DOHH2 (cell line): ENCODE measurements at regions not wholly inside any gene's neighbourhood (a gene's known extent, or its start where the extent isn't known, plus 50 kb on each side); places are given as distances from the start of the nearest gene placed in this dataset.

ENCODE experiments used
- H3F3A ChIP-seq: fragments of 200-600 bp; sonication (generic), shearing (Covaris generic); 2 replicates; pipeline ENCODE4 v1.6.0; 2016; ENCODE audit warnings: antibody characterized with exemption, mild to moderate bottlenecking; ENCODE audit not compliant: control insufficient read depth, insufficient read depth
- H3K27ac ChIP-seq: fragments of 200-600 bp; sonication (generic); 2 replicates; pipeline ENCODE4 v1.5.1; 2014; ENCODE audit warnings: low read depth, mild to moderate bottlenecking, low read length, moderate library complexity
- H3K27me3 ChIP-seq: fragments of 200-600 bp; sonication (generic); 2 replicates; pipeline ENCODE4 v1.6.1; 2014; ENCODE audit warnings: mild to moderate bottlenecking, low read length, mixed read lengths; ENCODE audit not compliant: control insufficient read depth
- H3K36me3 ChIP-seq: fragments of 200-600 bp; sonication (generic); 2 replicates; pipeline ENCODE4 v1.6.1; 2014; ENCODE audit warnings: mild to moderate bottlenecking, low read length, moderate library complexity, mixed read lengths; ENCODE audit not compliant: control insufficient read depth
- H3K4me1 ChIP-seq: fragments of 200-600 bp; sonication (generic); 2 replicates; pipeline ENCODE4 v1.6.1; 2014; ENCODE audit warnings: mild to moderate bottlenecking, low read length, mixed read lengths; ENCODE audit not compliant: control insufficient read depth
- H3K4me2 ChIP-seq: fragments of 200-600 bp; sonication (generic); 2 replicates; pipeline ENCODE4 v1.6.0; 2014; ENCODE audit warnings: mild to moderate bottlenecking, low read length, moderate library complexity
- H3K4me3 ChIP-seq: fragments of 200-600 bp; sonication (generic); 2 replicates; pipeline ENCODE4 v1.5.1; 2014; ENCODE audit warnings: mild to moderate bottlenecking, low read length, mixed read lengths
- H3K79me2 ChIP-seq: fragments of 200-600 bp; sonication (generic); 2 replicates; pipeline ENCODE4 v1.6.1; 2014; ENCODE audit warnings: mild to moderate bottlenecking, low read length, mixed read lengths; ENCODE audit not compliant: control insufficient read depth
- H3K9me2 ChIP-seq: fragments of 200-600 bp; sonication (generic); replicated peaks from 2 replicates; pipeline ENCODE4 v1.6.1; 2014; ENCODE audit warnings: mild to moderate bottlenecking, low read length, mixed read lengths; ENCODE audit not compliant: control insufficient read depth
- H3K9me3 ChIP-seq: fragments of 200-600 bp; sonication (generic); 2 replicates; pipeline ENCODE4 v1.6.1; 2014; ENCODE audit warnings: antibody characterized with exemption, low read length, mixed read lengths; ENCODE audit not compliant: control insufficient read depth, insufficient read depth
- H4K20me1 ChIP-seq: fragments of 200-600 bp; sonication (generic); 2 replicates; pipeline ENCODE4 v1.6.0; 2014; ENCODE audit warnings: low read depth, mild to moderate bottlenecking, antibody characterized with exemption, low read length, moderate library complexity; ENCODE audit not compliant: control insufficient read depth, insufficient read depth
- CTCF ChIP-seq: fragments of 200-600 bp; sonication (generic); IDR thresholded peaks from one replicate; pipeline ENCODE4 v1.5.1; 2014; ENCODE audit warnings: antibody characterized with exemption, mild to moderate bottlenecking, low read depth, low read length; ENCODE audit not compliant: poor library complexity, severe bottlenecking
- EZH2phosphoT487 ChIP-seq: fragments of 200-600 bp; sonication (generic); IDR thresholded peaks from 2 replicates; pipeline ENCODE4 v1.6.1; 2017; ENCODE audit warnings: borderline replicate concordance, mild to moderate bottlenecking, antibody characterized with exemption, low read length, moderate library complexity, mixed read lengths

- H3K79me2 ChIP-seq = no peaks in the 10 kb centered on the region
- no peaks in the 10 kb centered on the region for H4K20me1 ChIP-seq
- no peaks in the 10 kb centered on the region for H3F3A ChIP-seq
- no peaks in the 10 kb centered on the region for H3K36me3 ChIP-seq
- H3K4me2 ChIP-seq = no peak overlapping the region
- no peaks in the 10 kb centered on the region for H3K9me3 ChIP-seq
- H3K27me3 ChIP-seq = no peaks in the 10 kb centered on the region
- no peaks in the 10 kb centered on the region for H3K9me2 ChIP-seq
- H3K4me3 ChIP-seq = no peak overlapping the region
- no peak for TF ChIP-seq EZH2phosphoT487
- TF ChIP-seq CTCF = no peak
- no peaks in the 10 kb centered on the region for H3K4me1 ChIP-seq
- no peak overlapping the region for H3K27ac ChIP-seq
These were observed 86.8 kb upstream of the SNTG2 start for GRCh38 chr2:863732-864450.

- Histone ChIP-seq H3K36me3 (no peaks in the 10 kb centered on the region), H3K9me3 (no peaks in the 10 kb centered on the region), H3K4me2 (no peak overlapping the region), H4K20me1 (no peaks in the 10 kb centered on the region), H3K79me2 (no peaks in the 10 kb centered on the region), H3K27ac (no peak overlapping the region), H3K9me2 (no peaks in the 10 kb centered on the region), H3K4me1 (no peaks in the 10 kb centered on the region), H3K27me3 (no peaks in the 10 kb centered on the region), H3F3A (no peaks in the 10 kb centered on the region), H3K4me3 (no peak overlapping the region)
- TF ChIP-seq EZH2phosphoT487 (no peak), CTCF (no peak)
These were observed 87.8 kb upstream of the SNTG2 start for GRCh38 chr2:862731-863466.

GRCh38 chr2:862355-862687 lies 88.3 kb upstream of the SNTG2 start:
- H3K4me1 ChIP-seq = no peaks in the 10 kb centered on the region
- TF ChIP-seq EZH2phosphoT487 = no peak
- no peak for TF ChIP-seq CTCF
- H3K4me2 ChIP-seq = no peak overlapping the region

More at GRCh38 chr2:862355-862687, 88.3 kb upstream of the SNTG2 start:
- Histone ChIP-seq H3K27me3 (no peaks in the 10 kb centered on the region), H4K20me1 (no peaks in the 10 kb centered on the region), H3K9me2 (no peaks in the 10 kb centered on the region), H3K9me3 (no peaks in the 10 kb centered on the region), H3K36me3 (no peaks in the 10 kb centered on the region), H3K4me3 (no peak overlapping the region), H3K27ac (no peak overlapping the region), H3K79me2 (no peaks in the 10 kb centered on the region), H3F3A (no peaks in the 10 kb centered on the region)
